Fibroblast of skin of abdomen (primary cell): ENCODE measurements at regions not wholly inside any gene's neighbourhood (a gene's known extent, or its start where the extent isn't known, plus 50 kb on each side); places are given as distances from the start of the nearest gene placed in this dataset.
A peak's percentile ranks its signal among the peaks of the same experiment; 100 is the strongest.
"Not testable (repeated sequence)": the region's sequence is repeated elsewhere in the genome, so short reads cannot be mapped to it uniquely, and the experiment has no call there.

Experiments
- DNase-seq: peaks from one replicate; pipeline ENCODE4 v3.0.0-alpha.2; 2013

DNA sequence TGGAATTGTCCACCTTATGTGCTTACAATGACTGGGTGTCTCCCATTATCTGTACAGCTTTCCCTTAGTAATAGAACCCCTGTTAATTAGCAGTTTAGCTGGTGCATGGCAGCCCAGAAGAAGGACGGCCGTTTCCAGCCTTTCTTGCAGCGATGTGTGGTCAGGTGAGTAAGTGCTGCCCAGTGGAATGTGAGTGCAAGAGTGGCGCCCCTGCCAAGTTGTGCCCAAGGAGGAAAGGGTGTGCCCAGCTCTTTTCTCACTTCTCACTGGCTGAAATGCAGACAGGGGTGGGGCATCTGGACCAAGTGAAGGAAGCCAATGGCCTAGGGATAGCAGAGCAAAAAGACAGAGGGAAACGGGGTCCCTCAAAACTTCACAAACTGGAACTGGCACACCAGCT lies 296.8 kb downstream of the PREX1 start:
- no peak for DNase-seq

DNA sequence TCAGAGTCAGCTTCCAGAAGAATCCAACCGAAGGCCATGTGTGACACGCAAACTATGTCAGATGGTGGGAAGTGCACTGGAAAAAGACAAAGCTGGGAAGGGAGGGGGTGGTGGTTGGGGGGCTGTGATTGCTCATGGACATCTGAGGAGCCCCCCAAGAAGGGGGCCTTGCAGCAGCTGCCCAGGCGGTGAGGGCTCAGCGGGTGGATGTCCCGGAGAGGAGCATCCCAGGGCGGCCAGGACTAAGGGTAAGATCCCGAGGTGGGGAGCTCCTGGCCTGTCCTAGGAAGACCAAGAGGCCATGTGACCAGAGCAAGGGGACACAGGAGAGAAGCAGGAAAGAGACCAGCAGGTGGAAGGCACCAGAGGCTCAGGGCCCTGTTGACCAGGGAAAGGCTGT lies 299.5 kb downstream of the PREX1 start:
- DNase-seq, result no peak

DNA sequence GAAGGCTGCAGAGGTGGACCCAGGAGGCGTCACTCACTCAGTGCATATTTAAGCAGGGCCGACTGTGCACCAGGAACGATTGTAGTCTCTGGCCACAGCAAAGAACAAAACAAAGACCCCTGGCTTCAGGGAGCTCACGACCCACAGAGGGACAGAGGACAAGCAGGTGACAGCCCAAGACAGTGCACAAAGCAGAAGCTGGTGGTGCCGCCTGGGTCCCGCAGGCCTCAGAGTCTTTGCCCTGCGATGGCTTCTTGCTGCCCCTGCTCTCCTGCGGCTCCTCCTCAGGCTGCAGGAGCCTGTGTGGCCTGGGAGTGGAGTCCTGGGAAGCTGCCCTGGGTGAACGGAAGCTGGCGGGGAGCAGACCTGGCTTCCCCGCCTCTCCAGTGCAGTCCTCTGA lies 300.0 kb downstream of the PREX1 start:
- no peak for DNase-seq

DNA sequence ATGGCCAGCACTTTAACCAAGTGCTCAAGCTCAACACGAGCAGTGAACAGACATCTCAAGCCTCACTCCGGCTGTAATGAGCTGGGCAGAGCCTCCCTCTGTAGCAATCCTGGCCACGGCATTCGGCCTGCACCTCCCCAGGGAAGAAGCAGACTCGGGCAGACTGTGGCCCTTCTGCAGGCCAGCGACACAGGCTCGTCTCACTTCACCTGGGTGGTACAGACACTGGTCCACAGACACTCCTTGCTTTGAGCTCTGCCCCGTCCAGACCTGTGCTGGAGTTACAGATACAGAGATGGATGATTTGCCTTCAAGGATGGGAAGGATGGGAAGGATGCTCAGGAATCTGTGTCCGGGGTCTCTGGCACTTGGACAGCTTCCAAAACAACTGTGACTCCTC lies 300.9 kb downstream of the PREX1 start:
- DNase-seq, result no peak

DNA sequence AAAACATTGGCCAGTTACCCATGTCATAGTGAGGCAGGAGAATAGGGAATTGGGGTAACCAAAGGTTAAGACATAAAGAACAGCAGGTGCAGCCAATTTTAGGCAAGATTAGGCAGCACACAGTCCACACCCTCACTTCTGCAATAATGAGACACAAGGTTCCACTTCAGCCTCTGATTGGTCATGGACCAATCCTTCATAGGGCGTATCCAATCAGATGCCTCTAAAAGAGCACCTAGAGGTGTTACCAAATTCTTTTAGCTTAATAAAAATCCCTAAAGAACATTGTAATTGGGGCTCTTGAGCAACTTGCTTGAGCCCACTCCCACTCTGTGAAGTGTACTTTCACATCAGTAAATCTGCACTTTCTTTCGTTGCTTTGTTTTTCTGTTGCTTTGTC lies 302.4 kb downstream of the PREX1 start:
- DNase-seq, result no peak

DNA sequence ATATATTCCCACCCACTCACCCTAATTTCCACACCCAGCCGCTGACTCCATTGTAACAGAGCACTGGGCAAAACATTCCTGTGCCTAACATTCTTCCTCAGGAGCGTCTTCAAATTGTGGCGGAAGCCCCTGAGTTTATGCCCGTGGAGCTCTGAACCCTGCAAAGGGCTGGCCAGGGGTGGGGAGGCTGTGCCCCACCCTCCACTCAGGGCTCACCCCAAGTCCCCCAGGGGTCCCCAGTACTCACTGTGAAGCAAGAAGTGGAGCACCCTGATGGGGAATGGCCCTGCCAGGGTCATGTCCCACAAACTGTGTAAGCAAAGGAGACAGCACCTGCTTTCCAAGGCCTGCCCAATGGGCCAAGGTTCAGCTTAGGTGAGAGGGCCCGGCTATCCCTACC lies 303.2 kb downstream of the PREX1 start:
- DNase-seq, result no peak

DNA sequence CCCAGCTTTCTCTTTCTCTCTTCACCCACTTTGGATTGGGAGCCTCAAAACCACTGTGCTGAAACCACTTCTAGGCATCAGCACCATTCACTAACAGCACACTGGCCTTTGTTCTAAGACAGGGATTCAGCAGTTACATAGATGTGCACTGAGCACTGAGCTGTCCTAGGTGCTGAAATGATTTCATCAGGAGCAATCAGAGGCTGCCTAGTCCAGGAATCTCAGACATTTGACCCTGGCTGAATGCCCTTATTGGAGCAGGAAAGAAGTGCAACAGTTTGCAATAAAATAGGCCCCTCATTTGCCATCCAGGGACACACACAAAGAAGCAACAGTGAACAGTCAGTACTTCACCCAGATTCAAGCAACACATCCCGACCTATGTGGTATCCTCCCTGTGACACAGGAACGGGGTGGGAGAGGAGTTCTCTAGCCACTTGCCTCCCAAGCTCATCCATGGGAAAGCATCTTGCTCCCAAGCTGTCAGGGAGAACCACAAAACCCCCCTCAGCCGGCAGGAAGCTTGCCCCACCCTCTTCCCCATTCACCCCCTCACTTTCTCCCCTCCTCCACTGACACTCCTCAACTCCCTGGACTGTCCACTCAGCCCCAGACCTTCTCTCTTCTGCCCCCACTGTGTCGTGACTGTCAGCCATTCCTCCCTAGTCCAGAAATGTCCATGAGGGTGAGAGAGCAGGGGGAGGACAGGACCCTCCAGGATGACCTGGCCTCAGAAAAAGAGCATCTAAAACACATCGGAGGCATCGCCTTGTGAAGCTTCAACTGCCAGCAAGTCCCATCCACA lies 304.4 kb downstream of the PREX1 start:
- DNase-seq, result peak; percentile 73

DNA sequence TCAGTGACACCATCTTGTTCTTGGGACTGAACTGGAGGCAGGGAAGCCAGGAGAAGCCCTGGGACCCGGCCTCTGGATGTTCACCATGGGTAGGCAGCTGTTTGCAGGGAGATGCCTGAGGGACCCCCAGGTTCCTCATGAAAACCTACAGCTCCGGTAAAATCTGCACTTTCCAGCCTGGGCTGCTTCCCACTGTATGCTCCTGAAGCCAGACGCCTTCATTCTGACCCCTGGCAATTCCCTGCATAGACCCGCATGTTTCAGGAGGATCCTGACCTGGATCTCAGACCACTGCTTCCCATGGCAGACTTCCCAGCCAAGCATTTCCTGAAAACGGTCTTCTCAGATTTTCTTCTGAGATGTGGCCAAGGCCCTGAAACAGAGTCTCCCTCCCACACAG lies 306.7 kb downstream of the PREX1 start:
- DNase-seq, result no peak

DNA sequence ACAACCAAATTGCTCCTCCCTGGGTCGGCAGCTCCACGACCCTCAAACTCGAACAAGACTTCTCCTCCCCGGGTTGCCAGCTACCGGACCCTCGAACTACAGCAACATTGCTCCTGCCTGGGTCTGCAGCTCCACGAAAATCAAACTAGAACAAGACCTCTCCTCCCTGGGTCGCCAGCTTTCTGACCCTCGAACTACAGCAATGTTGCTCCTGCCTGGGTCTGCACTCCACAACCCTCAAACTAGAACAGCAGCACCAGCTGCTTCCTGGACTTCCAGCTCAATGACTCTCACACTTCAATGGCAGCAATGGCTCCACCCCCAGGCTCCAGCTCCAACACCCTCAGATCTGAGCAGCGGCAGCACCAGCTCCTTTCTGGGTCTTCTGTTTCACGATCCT lies 311.6 kb downstream of the PREX1 start:
- not testable (repeated sequence) for DNase-seq

DNA sequence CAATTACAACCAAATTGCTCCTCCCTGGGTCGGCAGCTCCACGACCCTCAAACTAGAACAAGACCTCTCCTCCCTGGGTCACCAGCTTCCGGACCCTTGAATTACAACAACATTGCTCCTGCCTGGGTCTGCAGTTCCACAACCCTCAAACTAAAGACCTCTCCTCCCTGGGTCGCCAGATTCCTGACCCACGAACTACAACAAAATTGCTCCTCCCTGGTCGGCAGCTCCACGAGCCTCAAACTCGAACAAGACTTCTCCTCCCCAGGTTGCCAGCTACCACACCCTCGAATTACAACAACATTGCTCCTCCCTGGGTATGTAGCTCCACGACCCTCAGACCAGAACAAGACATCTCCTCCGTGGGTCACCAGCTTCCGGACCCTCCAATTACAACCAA lies 313.2 kb downstream of the PREX1 start:
- DNase-seq, result not testable (repeated sequence)

DNA sequence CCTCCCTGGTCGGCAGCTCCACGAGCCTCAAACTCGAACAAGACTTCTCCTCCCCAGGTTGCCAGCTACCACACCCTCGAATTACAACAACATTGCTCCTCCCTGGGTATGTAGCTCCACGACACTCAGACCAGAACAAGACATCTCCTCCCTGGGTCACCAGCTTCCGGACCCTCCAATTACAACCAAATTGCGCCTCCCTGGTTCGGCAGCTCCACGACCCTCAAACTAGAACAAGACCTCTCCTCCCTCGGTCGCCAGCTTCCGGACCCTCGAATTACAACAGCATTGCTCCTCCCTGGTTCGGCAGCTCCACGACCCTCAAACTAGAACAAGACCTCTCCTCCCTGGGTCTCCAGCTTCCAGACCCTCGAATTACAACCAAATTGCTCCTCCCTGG lies 315.3 kb downstream of the PREX1 start:
- DNase-seq, result not testable (repeated sequence)

DNA sequence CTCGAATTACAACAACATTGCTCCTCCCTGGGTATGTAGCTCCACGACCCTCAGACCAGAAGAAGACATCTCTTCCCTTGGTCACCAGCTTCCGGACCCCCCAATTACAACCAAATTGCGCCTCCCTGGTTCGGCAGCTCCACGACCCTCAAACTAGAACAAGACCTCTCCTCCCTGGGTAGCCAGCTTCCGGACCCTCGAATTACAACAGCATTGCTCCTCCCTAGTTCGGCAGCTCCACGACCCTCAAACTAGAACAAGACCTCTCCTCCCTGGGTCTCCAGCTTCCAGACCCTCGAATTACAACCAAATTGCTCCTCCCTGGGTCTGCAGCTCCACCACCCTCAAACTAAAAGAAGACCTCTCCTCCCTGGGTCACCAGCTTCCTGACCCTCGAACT lies 322.7 kb downstream of the PREX1 start:
- not testable (repeated sequence) for DNase-seq

DNA sequence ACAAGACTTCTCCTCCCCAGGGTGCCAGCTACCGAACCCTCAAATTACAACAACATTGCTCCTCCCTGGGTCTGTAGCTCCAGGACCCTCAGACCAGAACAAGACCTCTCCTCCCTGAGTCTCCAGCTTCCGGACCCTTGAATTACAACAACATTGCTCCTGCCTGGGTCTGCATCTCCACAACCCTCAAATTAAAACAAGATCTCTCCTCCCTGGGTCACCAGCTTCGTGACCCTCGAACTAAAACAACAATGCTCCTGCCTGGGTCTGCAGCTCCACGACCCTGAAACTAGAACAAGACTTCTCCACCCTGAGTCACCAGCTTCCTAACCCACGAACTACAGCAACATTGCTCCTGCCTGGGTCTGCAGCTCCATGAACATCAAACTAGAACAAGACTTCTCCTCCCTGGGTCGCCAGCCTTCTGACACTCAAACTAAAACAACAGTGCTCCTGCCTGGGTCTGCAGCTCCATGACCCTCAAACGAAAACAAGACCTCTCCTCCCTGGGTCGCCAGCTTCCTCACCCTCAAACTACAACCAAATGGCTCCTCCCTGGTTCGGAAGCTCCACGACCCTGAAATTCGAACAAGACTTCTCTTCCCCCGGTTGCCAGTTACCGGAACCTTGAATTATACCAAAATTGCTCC lies 324.5 kb downstream of the PREX1 start:
- DNase-seq, result no peak

DNA sequence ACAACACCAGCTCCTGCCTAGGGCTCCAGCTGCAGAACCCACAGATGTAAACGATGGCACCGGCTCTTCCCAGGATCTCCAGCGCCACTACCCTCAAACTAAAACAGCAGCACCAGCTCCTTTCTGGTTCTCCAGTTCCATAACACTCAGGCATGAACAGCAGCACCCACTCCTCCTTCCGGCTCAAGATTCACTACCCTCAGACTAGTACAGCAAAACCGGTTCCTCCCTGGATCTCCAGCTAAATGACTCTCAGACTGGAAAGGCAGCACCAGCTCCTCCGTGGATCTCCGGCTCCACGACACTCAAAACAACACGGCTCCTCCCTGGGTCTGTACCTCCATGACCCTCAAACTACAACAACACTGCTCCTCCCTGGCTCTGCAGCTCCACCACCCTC lies 325.0 kb downstream of the PREX1 start:
- no peak for DNase-seq

DNA sequence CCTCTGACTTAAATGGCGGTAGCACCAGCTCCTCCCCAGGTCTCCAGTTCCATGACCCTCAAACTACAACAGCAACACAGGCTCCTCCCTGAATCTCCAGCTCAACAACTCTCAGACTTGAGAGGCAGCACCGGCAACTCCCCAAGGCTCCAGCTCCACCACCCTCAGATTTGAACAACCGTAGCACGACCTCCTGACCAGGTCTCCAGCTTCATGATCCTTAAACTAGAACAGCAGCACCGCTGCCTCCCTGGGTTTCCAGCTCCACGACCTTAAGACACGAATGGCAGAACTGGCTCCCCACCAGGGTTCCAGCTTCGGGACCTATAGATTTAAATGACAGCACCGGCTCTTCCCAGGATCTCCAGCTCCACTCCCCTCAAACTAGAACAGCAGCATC lies 325.8 kb downstream of the PREX1 start:
- DNase-seq, result no peak

DNA sequence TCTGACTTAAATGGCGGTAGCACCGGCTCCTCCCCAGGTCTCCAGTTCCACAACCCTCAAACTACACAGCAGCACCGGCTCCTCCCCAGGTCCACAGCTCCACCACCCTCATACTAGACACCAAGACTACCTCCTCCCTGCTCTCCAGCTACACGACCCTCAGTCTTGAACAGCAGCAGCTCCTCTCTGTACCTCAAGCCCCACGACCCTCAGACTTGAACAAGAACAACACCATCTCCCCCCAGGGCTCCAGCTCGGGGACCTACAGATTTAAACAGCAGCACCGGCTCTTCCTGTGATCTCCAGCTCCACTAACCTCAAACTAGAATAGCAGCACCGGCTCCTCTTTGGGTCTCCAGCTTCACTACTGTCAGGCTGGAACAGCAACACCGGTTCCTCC lies 326.9 kb downstream of the PREX1 start:
- not testable (repeated sequence) for DNase-seq

DNA sequence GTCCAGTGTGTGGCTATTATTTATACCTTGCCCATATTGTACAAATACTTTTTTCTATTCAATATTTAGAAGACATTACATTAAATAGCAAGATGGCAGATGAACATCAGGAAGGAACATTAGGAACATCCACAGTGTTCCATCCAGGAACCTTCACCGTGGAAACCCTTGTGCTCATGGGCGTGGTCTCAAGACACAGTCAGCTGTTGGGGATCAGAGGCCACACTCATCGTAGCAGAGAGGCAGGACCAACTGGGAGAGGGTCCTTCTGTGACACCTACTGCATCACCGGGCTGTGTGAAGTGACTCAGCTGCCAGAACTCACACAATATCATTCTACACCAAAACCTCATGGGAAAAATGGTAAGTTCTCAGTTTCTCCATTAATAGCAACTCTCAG lies 328.9 kb downstream of the PREX1 start:
- DNase-seq, result not testable (repeated sequence)

DNA sequence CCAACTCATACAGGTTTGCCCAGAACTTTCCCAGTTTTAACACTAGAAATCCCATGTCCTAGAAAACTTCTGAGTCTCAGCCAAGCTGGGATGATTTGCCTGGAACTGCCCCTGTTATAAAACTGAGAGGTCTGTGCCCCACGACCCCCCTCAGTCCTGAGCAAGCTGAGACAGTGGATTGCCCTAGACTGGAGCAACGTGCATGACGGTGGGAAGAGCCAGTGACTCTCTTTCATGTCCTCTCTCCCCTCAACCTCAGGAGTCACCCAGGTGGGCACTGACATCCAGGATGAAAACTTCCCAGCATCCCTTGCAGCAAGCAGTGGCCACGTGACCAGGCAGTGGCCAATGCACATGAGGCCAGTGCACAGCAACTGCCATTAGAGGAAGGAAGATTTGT lies 329.7 kb downstream of the PREX1 start:
- DNase-seq, result not testable (repeated sequence)

DNA sequence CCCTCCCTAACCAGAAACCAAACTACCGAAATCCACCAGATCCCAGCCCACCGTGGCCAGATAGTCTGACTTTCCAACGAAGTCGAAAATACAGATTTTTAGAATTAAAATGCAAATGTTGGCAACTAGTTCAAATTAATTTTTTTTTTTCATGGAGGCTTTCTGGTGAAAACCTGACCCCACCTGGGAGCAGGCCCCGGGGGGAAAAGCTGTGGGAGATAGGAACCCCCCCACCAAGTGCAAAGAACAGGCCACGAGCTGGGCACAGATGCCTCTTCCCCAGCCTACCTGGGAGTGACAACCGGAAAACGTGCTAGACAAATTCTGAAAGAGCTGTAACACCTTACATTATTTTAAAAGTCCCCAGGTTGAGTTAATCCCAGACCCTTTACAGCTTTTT lies 333.8 kb downstream of the PREX1 start:
- no peak for DNase-seq

DNA sequence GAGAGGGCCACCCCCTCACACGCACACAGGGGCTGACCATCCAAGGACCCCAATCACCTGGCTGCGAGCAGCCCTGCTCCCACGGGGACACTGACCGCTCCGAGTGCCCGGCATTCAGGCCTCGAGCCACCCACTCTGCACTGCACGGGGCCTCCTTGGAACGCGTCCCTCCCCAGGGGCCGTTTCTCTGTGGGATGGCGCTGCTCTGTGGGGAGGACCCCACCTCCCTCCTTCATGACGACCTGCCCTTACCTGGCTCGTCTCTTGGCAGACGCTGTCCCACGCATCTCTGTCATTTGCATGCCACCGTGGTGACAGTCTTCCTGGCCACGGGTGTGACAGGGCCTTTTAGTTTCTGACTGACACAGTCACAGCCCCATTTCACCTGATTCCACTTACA lies 334.5 kb downstream of the PREX1 start:
- not testable (repeated sequence) for DNase-seq

DNA sequence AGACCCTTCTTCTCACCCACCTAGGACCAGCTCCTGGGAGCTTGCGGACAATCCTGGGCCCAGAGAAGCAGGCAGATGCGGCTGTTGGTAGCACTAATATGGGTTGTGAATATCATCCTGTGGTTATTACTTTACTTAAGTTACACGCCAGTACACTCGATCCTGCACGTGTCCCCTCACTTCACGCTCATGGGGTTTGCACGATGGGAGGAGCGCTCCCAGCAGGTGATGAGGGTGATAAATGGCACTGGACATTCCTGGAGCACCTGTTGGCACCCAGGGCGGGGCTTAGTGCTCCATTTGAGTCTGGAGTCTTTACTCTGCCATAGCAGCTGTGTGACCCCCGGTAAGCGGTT lies 335.1 kb downstream of the PREX1 start:
- no peak for DNase-seq

DNA sequence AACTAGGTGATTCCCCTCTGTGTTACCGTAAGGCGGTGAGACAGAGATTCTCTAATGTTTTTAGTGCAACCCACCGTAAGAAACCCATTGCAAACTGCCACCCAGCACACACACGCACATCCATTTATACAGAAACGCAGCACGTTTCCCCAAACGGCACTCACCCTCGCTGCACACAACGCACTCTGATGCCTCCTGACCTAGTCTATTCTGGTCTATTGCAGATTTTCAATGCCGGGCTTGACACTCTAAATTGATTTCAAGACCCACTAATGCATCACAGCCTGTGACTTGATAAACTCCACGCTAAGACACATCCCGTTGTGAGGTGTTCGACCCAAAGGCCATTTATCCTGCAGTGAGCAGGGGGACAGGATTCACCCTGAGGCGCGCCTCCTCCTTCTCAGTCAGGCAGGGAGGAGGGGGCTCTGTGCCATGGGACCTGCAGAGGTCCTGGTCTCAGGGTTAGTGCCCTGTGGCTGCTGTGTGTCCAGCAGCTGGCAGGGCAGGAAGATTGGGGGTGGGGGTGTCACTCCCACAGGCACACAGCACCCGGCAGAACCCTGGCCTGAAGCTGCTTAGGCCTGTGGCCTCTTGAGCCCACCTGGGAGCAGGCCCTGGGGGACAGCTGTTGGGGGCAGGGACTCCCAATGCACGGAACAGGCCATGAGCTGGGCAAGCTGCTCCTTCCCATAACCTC lies 335.6 kb downstream of the PREX1 start:
- no peak for DNase-seq

DNA sequence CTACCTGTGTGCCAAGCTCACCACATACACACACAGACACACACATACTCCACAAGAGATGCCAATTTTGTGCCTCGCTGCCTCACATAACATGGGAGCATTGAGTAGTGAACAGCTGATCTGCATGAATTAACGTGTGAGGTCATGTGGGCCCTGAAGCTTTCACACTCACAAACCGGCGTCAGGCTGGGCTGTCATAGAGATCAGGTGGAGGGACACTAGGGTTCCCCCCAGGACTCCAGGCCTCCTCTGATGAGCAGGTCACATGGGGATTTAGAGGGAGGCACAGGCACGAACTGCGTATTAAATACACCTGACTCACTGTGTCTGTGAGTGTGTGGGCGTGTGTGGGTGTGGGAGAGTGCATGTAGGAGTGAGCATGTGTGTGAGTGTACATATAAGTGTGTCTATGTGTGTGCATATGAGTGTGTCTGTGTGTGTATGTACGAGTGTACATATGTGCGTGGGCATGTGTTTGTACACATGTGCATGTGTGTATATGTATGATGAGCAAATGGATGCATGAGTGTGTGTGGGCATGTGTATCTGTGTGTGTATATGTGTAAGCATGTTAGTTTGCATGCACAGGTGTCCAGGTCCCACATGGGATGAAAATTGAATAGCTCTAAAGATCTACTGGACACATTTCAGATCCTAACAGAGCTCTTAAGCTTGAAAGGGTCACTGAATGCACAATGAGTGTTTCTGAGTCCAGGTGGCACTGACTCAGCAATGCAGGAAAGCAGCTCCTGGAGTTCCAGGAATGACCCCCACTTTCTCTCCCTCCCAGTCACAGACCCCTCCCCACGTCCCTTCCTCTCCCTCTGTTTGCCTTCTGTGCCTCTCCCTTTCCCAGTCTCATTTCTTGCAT lies 336.6 kb downstream of the PREX1 start:
- DNase-seq, result no peak
